ENCODE measurements at regions not wholly inside any gene's neighbourhood (a gene's known extent, or its start where the extent isn't known, plus 50 kb on each side); places are given as distances from the start of the nearest gene placed in this dataset.

- no peaks in the 10 kb centered on the region for H3K36me3 ChIP-seq
These were observed 64.4 kb upstream of the EMX2 start for GRCh38 chr10:117477961-117478670.

GRCh38 chr10:117477211-117477947 lies 65.2 kb upstream of the EMX2 start:
- Histone ChIP-seq H3K27me3 (no peaks in the 10 kb centered on the region), H3K4me3 (no peak overlapping the region), H3K4me1 (peaks cover 28% of the 10 kb centered on the region), H3K27ac (peak overlapping the region; percentile 74), H3K9me3 (no peaks in the 10 kb centered on the region), H3K36me3 (no peaks in the 10 kb centered on the region)
- intact Hi-C loops (cut with DNase I) = loop anchor here (2.0 kb wide), 1 partner anchor 29 kb away; no protein-coding TSS in a partner anchor
- no peak for DNase-seq (ENCODE audit: extremely low spot score in 2 of 2)
- no peak for TF ChIP-seq POLR2AphosphoS5 (IDR thresholded peaks at IDR 0.05; ENCODE audit: insufficient read depth in 1 of 2, low read depth in 1 of 2)
- TF ChIP-seq POLR2A (IDR thresholded peaks at IDR 0.05) = no peak
- no peak for TF ChIP-seq CTCF (IDR thresholded peaks at IDR 0.05)

More at GRCh38 chr10:117477961-117478670, 64.4 kb upstream of the EMX2 start:
- Histone ChIP-seq H3K9me3 (no peaks in the 10 kb centered on the region), H3K4me3 (no peak overlapping the region), H3K4me1 (peaks cover 34% of the 10 kb centered on the region), H3K27ac (peak overlapping the region; percentile 74), H3K27me3 (no peaks in the 10 kb centered on the region)
- TF ChIP-seq POLR2AphosphoS5 (IDR thresholded peaks at IDR 0.05; ENCODE audit: insufficient read depth in 1 of 2, low read depth in 1 of 2) (no peak), CTCF (IDR thresholded peaks at IDR 0.05) (peak in 1 of 3 experiments; percentile 11)
- intact Hi-C loops (cut with DNase I) = loop anchor here (2.0 kb wide), 1 partner anchor 29 kb away; no protein-coding TSS in a partner anchor
- no peak for DNase-seq (ENCODE audit: extremely low spot score in 2 of 2)

GRCh38 chr10:117476716-117477115 lies 65.8 kb upstream of the EMX2 start:
- Histone ChIP-seq H3K27ac (peak overlapping the region; percentile 74), H3K4me3 (no peak overlapping the region), H3K27me3 (no peaks in the 10 kb centered on the region), H3K9me3 (no peaks in the 10 kb centered on the region), H3K4me1 (peaks cover 28% of the 10 kb centered on the region), H3K36me3 (no peaks in the 10 kb centered on the region)
- no peak for DNase-seq (ENCODE audit: extremely low spot score in 2 of 2)
- intact Hi-C loops (cut with DNase I) = loop anchor here (2.0 kb wide), 1 partner anchor 28 kb away; no protein-coding TSS in a partner anchor
- TF ChIP-seq POLR2A (IDR thresholded peaks at IDR 0.05) = no peak
- no peak for TF ChIP-seq CTCF (IDR thresholded peaks at IDR 0.05)
- TF ChIP-seq POLR2AphosphoS5 (IDR thresholded peaks at IDR 0.05; ENCODE audit: insufficient read depth in 1 of 2, low read depth in 1 of 2) = peak in 1 of 2 donors; percentile 16

- H3K9me3 ChIP-seq = no peaks in the 10 kb centered on the region
- peak overlapping the region; percentile 74 for H3K27ac ChIP-seq
- TF ChIP-seq POLR2A (IDR thresholded peaks at IDR 0.05) (no peak), POLR2AphosphoS5 (IDR thresholded peaks at IDR 0.05; ENCODE audit: insufficient read depth in 1 of 2, low read depth in 1 of 2) (no peak), CTCF (IDR thresholded peaks at IDR 0.05) (no peak)
- no peaks in the 10 kb centered on the region for H3K36me3 ChIP-seq
- intact Hi-C loops (cut with DNase I) = loop anchor here (2.0 kb wide), 1 partner anchor 27 kb away; no protein-coding TSS in a partner anchor
- no peak for DNase-seq (ENCODE audit: extremely low spot score in 2 of 2)
- H3K4me3 ChIP-seq = no peak overlapping the region
- H3K4me1 ChIP-seq = peaks cover 28% of the 10 kb centered on the region
- H3K27me3 ChIP-seq = no peaks in the 10 kb centered on the region
These were observed 66.3 kb upstream of the EMX2 start for GRCh38 chr10:117476281-117476680.
